ENCODE measurements at regions not wholly inside any gene's neighbourhood (a gene's known extent, or its start where the extent isn't known, plus 50 kb on each side); places are given as distances from the start of the nearest gene placed in this dataset.

- Histone ChIP-seq H2AK9ac (replicated peaks; ENCODE audit: low read depth, low read length, poor library complexity) (peak overlapping the region; percentile 28), H3K4ac (ENCODE audit: low read depth, low read length) (no peak overlapping the region), H3K79me1 (ENCODE audit: low read depth in 1 of 2, low read length in 2 of 2) (no peaks in the 10 kb centered on the region), H3K9me3 (ENCODE audit: control insufficient read depth, insufficient read depth, low read length) (no peaks in the 10 kb centered on the region), H3K9ac (ENCODE audit: low read depth, low read length) (no peak overlapping the region), H4K20me1 (ENCODE audit: insufficient read depth, low read length) (no peaks in the 10 kb centered on the region), H3K4me1 (ENCODE audit: control insufficient read depth, insufficient read depth, low read length) (no peaks in the 10 kb centered on the region), H4K91ac (ENCODE audit: insufficient read depth, low read depth, low read length) (no peak overlapping the region), H2BK15ac (ENCODE audit: low read depth, low read length) (no peak overlapping the region), H3K27ac (ENCODE audit: insufficient read depth, low read length) (no peak overlapping the region), H2AK5ac (ENCODE audit: low read depth, low read length) (no peak overlapping the region), H3K4me3 (ENCODE audit: insufficient read depth, low read depth, low read length) (no peak overlapping the region), H3K18ac (ENCODE audit: low read depth, low read length) (no peak overlapping the region), H3K36me3 (ENCODE audit: control insufficient read depth, insufficient read depth, low read length) (no peaks in the 10 kb centered on the region), H3K23ac (ENCODE audit: low read depth, low read length) (no peak overlapping the region), H3K27me3 (ENCODE audit: control insufficient read depth, insufficient read depth, low read length) (peaks cover 1% of the 10 kb centered on the region; the same call in 1 of the 2 replicates), H2AFZ (replicated peaks; ENCODE audit: low read length, poor library complexity) (no peak overlapping the region), H2BK20ac (ENCODE audit: low read depth, low read length) (no peak overlapping the region), H3K14ac (replicated peaks; ENCODE audit: low read depth, low read length) (no peak overlapping the region), H2BK120ac (ENCODE audit: low read depth, low read length) (no peak overlapping the region), H4K5ac (ENCODE audit: low read depth, low read length) (no peak overlapping the region), H3K9me1 (ENCODE audit: insufficient read depth, low read length) (no peaks in the 10 kb centered on the region), H4K8ac (ENCODE audit: low read depth in 2 of 2, low read length in 2 of 2) (no peak overlapping the region), H3K56ac (ENCODE audit: extremely low read depth, insufficient read depth, low read length) (no peak overlapping the region), H2BK5ac (ENCODE audit: low read depth, low read length, poor library complexity, severe bottlenecking) (no peak overlapping the region), H3K4me2 (ENCODE audit: low read depth, low read length) (no peak overlapping the region)
- TF ChIP-seq RCOR1 (IDR thresholded peaks at IDR 0.05; ENCODE audit: insufficient replicate concordance, low read length) (no peak), CHD1 (IDR thresholded peaks at IDR 0.05; ENCODE audit: low read depth, low read length) (no peak), USF2 (IDR thresholded peaks at IDR 0.05; ENCODE audit: low read depth, low read length) (no peak), NFE2L2 (IDR thresholded peaks at IDR 0.05; ENCODE audit: low read depth, low read length) (no peak), RAD21 (IDR thresholded peaks at IDR 0.05; ENCODE audit: low read length) (no peak), MAZ (IDR thresholded peaks at IDR 0.05; ENCODE audit: borderline replicate concordance, low read depth, low read length) (no peak), POLR2A (IDR thresholded peaks at IDR 0.05; ENCODE audit: low read depth, low read length) (no peak), BHLHE40 (IDR thresholded peaks at IDR 0.05; ENCODE audit: low read depth, low read length) (no peak), CEBPB (IDR thresholded peaks at IDR 0.05; ENCODE audit: low read depth, low read length) (no peak), MXI1 (IDR thresholded peaks at IDR 0.05; ENCODE audit: borderline replicate concordance, low read depth, low read length) (no peak), ELK1 (IDR thresholded peaks at IDR 0.05; ENCODE audit: borderline replicate concordance, low read depth, low read length) (no peak), FOS (IDR thresholded peaks at IDR 0.05; ENCODE audit: low read depth, low read length) (no peak), SMC3 (IDR thresholded peaks at IDR 0.05; ENCODE audit: low read depth, low read length) (no peak), CTCF (conservative IDR thresholded peaks at IDR 0.05; ENCODE audit: low read depth, low read length) (no peak), RFX5 (IDR thresholded peaks at IDR 0.05; ENCODE audit: low read depth, low read length) (no peak), MAFK (IDR thresholded peaks at IDR 0.05; ENCODE audit: low read depth, low read length) (no peak)
- no peak for DNase-seq
- in situ Hi-C loops (cut with MboI; ENCODE audit: low sequenced_read_pairs) (no loop called here), intact Hi-C loops (cut with micrococcal nuclease) (no loop called here), dilution Hi-C loops (cut with HindIII; ENCODE audit: low sequenced_read_pairs, unreplicated experiment) (no loop called here)
- 61% methylated on average over 4 of the region's 9 CpGs; no CpG with 5 or more reads in 1 of the 2 experiments for WGBS, 2 experiments (ENCODE audit: extremely low coverage in 2 of 2, insufficient read length in 1 of 2)
- POLR2A ChIA-PET (ENCODE audit: unreplicated experiment) = no interaction called here
- no TSS peak for BruUV-seq (replicated peaks)
- no peak for ATAC-seq (ENCODE audit: low read depth)
- CTCF ChIA-PET = no interaction called here
Observed at GRCh38 chr16:54985156-54985555, 54.5 kb downstream of the IRX5 start.

All from IMR-90 (cell line).